C4-2B (cell line): ENCODE measurements at regions not wholly inside any gene's neighbourhood (a gene's known extent, or its start where the extent isn't known, plus 50 kb on each side); places are given as distances from the start of the nearest gene placed in this dataset.

ENCODE experiments used
- H3K27ac ChIP-seq: fragments of 450-650 bp; 2 replicates; pipeline ENCODE4 v1.5.1; 2017
- ZFX ChIP-seq: fragments of 450-650 bp; IDR thresholded peaks from 2 replicates; pipeline ENCODE4 v1.6.1; 2017
- TF ChIP-seq, protein P1 (sequence below): fragments of 450-650 bp; conservative IDR thresholded peaks from 2 replicates; pipeline ENCODE4 v1.5.1; 2017; ENCODE audit warnings: mild to moderate bottlenecking

DNA sequence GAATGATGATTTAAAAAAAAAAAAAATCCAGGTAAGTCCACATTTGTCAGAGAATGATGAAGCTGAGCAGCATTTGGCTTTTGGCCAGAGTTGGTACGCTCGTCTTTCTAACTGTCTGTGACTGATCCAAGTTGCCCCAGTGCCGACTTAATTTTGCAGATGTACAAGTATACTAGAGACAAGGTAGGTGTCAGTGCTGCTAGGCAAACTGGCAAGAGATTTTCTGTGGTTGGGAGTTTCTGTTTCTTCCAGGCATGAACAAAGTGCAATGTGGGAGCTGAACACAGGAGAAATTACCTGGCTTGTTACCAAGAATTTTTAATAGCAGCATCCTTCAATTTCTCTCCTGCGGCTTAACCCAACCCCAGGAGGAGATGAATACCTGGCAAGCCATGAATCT is 307.7 kb downstream of the BUD13 start:
- no peak for TF ChIP-seq ZFX
- TF ChIP-seq, protein P1, sequence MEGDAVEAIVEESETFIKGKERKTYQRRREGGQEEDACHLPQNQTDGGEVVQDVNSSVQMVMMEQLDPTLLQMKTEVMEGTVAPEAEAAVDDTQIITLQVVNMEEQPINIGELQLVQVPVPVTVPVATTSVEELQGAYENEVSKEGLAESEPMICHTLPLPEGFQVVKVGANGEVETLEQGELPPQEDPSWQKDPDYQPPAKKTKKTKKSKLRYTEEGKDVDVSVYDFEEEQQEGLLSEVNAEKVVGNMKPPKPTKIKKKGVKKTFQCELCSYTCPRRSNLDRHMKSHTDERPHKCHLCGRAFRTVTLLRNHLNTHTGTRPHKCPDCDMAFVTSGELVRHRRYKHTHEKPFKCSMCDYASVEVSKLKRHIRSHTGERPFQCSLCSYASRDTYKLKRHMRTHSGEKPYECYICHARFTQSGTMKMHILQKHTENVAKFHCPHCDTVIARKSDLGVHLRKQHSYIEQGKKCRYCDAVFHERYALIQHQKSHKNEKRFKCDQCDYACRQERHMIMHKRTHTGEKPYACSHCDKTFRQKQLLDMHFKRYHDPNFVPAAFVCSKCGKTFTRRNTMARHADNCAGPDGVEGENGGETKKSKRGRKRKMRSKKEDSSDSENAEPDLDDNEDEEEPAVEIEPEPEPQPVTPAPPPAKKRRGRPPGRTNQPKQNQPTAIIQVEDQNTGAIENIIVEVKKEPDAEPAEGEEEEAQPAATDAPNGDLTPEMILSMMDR = no peak
- no peak overlapping the region for H3K27ac ChIP-seq

DNA sequence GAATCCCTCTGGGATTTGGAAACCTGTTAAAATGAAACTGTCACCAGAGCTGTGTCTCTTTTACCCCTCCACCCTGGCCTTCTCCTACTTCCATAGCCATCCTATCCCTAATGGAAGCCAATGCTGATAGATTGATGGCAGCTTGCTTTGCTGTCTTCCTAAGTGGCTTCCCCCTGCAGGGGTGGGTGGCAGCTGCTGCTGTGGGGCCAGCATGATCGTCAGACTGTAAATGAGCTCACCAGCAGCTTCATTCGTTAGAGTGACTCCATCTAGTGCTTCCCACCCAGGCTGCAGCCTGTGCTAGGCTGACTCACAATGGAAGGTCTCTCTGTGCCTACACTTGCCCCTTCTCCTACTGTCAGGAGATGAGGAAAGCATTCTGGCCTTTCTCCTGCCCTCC is 311.0 kb downstream of the BUD13 start:
- TF ChIP-seq, protein P1 = no peak
- TF ChIP-seq ZFX = no peak
- H3K27ac ChIP-seq = no peak overlapping the region

DNA sequence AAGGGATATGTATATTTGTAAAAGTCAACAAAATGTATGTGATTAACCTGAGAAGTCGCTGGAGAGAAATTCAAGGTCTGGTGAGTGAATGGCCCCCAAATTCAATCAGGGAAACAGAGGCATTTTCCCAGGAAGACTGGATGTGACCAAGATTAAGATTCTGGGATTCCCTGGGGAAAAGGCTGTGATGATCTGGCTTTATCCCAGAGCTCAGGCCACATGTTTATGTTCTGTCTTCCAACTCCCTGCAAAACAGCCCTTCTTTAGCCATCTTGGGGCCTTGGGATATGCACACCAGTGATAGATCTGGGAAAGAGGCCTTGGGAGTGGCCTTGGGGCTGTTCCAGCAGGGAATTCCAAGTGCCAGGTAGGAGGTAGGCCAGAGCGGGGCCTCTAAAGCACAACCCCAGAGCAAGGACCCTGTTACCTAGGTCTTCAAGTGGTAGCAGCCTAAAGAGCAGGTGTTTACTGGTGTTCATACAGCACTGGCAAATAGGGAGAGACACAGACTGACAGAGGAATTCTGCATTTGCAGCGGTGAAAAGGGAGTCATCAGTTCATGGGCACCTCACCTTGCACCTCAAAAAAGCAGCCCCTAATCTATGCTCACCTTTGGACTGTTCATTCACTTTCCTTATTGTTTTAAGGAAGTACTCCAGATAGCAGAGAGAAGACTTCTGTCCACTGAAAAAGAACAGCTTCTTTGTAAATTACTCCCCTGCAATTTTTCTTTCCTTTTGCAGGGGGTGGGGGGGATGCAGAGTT is 312.4 kb downstream of the BUD13 start:
- no peak for TF ChIP-seq ZFX
- TF ChIP-seq, protein P1 = no peak
- no peak overlapping the region for H3K27ac ChIP-seq

DNA sequence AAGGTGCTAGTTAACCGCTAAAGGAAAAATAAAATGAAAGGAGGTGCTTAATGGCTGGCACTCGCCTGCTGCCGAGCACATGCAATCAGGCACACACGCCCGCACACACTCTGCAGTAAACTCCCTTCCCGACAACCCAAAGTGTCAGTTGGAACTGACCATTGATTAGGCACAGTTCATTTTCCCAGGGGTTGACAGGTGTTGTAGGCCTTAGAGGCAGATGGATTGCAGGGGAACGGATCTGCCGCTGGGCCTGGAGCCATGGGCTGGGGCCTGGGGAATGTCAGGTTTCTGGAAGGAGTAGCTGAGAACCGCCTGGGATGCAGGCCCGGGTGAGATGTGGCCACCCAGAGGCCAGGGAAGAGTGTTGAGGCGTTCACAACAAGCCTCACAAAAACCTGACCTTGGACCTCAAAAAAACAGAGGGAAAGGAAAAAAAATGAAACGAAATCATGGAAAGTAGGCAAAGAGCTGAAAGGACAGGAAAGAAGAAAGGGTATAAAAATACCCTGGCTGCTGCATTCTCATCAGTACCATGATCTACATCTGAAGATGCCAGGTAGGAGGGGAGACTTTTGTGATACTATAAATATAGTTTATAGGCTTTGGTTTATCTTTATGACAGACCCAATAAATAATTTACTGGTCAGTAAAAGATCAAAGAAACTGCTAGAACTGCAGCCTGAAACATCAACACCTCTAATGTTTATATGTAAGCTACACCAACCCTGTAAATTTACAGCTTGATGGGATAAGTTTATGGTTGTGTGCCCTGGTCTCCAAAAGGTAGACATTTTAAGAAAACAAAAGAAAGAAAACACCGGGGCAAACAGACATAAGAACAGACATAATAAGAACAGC is 313.4 kb downstream of the BUD13 start:
- TF ChIP-seq, protein P1 = no peak; the same call in 1 of the 2 replicates
- TF ChIP-seq ZFX = no peak
- no peak overlapping the region; the same call in 1 of the 2 replicates for H3K27ac ChIP-seq

DNA sequence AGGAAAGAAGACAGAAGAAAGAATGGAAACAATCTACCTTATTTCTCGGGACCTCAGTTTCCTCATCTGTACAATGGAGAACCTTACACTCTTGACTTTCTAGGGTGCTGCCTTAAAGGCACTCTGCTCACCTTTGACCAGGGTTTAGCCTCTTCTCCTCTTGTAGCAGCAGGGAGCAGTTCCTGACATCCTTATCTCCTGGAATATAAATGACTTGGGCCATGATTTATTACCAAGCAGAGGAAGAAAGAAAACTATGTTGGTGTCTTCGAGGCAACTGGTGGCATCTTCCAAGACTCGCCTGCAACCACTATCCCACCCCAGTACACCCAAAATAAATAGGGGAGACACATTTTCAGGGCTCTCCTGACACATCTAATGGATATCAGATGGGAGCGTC is 314.2 kb downstream of the BUD13 start:
- no peak overlapping the region for H3K27ac ChIP-seq
- no peak for TF ChIP-seq ZFX
- TF ChIP-seq, protein P1 = no peak

DNA sequence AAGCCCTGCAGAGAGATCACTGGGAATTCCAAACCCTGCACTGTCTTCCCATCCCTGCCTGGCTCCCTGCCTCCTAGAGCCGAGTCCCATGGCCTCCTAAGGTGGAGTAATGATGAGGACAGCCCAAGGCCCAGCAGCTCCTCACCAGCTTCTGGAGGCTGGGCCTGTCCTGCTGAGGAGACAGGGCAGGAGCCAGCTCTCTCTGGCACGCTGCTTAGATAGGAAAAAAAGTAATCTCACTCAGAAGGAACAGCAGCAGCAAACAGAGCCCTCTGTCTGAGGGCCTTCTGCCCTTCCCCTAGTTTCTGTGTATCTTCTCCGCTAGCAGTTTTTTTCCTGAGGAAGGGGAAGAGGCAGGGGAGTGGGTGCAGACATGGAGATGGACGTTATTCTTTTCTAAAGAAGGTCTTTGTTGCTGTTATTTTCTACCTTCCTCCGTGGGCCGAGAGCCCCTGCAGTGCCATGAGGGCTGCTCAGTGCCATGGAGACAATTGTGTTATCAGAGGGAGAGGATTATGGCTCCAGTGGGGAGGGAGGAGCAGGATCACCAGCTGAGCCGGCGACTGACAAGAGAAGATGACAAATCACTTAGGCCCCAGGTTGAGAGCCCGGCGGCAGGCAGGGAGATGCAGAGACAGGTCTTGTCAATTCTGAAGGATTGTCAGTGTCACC is 315.3 kb downstream of the BUD13 start:
- TF ChIP-seq ZFX = no peak
- TF ChIP-seq, protein P1 = no peak
- no peak overlapping the region for H3K27ac ChIP-seq

DNA sequence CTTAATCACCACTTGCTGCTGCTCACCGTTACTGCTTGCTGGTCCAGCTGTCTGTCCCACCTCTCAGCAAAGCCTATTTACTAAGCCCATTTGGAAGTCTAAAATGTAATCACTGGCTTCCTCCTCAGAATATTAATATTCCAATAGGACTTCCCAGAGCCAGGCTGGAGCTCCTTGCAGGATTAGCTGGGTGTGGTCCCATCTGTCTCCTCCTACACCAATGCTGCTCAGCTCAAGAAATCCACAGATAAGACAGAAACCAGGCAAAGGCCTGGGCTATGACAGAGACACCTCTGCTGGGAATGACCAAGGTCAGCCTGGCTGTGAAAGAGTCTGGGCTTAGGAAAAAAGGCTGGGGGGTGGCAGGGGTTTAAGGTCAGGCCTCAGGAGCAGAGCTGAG is 317.8 kb downstream of the BUD13 start:
- TF ChIP-seq, protein P1 = no peak
- TF ChIP-seq ZFX = no peak
- no peak overlapping the region for H3K27ac ChIP-seq
